ENCODE measurements at regions not wholly inside any gene's neighbourhood (a gene's known extent, or its start where the extent isn't known, plus 50 kb on each side); places are given as distances from the start of the nearest gene placed in this dataset.

- TF ChIP-seq, protein P1, sequence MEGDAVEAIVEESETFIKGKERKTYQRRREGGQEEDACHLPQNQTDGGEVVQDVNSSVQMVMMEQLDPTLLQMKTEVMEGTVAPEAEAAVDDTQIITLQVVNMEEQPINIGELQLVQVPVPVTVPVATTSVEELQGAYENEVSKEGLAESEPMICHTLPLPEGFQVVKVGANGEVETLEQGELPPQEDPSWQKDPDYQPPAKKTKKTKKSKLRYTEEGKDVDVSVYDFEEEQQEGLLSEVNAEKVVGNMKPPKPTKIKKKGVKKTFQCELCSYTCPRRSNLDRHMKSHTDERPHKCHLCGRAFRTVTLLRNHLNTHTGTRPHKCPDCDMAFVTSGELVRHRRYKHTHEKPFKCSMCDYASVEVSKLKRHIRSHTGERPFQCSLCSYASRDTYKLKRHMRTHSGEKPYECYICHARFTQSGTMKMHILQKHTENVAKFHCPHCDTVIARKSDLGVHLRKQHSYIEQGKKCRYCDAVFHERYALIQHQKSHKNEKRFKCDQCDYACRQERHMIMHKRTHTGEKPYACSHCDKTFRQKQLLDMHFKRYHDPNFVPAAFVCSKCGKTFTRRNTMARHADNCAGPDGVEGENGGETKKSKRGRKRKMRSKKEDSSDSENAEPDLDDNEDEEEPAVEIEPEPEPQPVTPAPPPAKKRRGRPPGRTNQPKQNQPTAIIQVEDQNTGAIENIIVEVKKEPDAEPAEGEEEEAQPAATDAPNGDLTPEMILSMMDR (IDR thresholded peaks at IDR 0.05; ENCODE audit: poor library complexity), result no peak
- TF ChIP-seq EZH2 (IDR thresholded peaks at IDR 0.05; ENCODE audit: borderline replicate concordance) (no peak), EZH2phosphoT487 (IDR thresholded peaks at IDR 0.05; ENCODE audit: low read depth, severe bottlenecking, unreplicated experiment) (no peak)
Observed at GRCh38 chr18:70457788-70458187, 168.9 kb downstream of the SOCS6 start.
